ENCODE measurements at regions not wholly inside any gene's neighbourhood (a gene's known extent, or its start where the extent isn't known, plus 50 kb on each side); places are given as distances from the start of the nearest gene placed in this dataset.

DNA sequence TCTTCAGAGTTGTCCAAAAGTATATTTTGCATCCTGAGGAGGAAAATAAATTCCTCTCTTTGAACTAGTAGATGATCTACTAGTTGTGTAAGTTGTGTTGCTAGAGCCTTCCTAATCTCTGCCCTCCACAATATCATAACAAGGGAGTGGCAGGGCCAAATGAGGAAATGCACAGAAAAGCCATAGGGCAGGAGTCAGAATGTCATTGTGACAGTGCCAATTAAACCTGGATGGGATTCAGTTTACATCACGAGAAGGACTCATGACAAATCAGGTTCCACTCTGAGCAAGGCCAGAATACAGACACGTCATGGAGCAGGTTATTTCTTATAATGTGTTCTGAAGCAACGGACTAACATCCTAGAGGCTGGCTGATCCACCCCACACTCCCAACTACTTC is 483.2 kb downstream of the CNTN6 start:
- H4K20me1 ChIP-seq (ENCODE audit: control insufficient read depth, insufficient read depth, low read depth, low read length): no peaks in the 10 kb centered on the region
- H3K27ac ChIP-seq (ENCODE audit: low read depth, low read length): no peak overlapping the region
- H3F3A ChIP-seq (ENCODE audit: control insufficient read depth, insufficient read depth): no peaks in the 10 kb centered on the region
- H3K9me3 ChIP-seq (ENCODE audit: control insufficient read depth, insufficient read depth, low read length): no peaks in the 10 kb centered on the region
- H3K79me2 ChIP-seq (ENCODE audit: control insufficient read depth, low read length): no peaks in the 10 kb centered on the region
- no peaks in the 10 kb centered on the region for H3K36me3 ChIP-seq (ENCODE audit: control insufficient read depth, low read length)
- no peaks in the 10 kb centered on the region for H3K27me3 ChIP-seq (ENCODE audit: control insufficient read depth, low read length)
- no peak overlapping the region for H3K4me3 ChIP-seq (ENCODE audit: low read length)
- TF ChIP-seq EZH2phosphoT487 (IDR thresholded peaks at IDR 0.05; ENCODE audit: borderline replicate concordance, low read length): no peak
- TF ChIP-seq, protein P1, sequence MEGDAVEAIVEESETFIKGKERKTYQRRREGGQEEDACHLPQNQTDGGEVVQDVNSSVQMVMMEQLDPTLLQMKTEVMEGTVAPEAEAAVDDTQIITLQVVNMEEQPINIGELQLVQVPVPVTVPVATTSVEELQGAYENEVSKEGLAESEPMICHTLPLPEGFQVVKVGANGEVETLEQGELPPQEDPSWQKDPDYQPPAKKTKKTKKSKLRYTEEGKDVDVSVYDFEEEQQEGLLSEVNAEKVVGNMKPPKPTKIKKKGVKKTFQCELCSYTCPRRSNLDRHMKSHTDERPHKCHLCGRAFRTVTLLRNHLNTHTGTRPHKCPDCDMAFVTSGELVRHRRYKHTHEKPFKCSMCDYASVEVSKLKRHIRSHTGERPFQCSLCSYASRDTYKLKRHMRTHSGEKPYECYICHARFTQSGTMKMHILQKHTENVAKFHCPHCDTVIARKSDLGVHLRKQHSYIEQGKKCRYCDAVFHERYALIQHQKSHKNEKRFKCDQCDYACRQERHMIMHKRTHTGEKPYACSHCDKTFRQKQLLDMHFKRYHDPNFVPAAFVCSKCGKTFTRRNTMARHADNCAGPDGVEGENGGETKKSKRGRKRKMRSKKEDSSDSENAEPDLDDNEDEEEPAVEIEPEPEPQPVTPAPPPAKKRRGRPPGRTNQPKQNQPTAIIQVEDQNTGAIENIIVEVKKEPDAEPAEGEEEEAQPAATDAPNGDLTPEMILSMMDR (IDR thresholded peaks at IDR 0.05; ENCODE audit: low read depth, low read length, poor library complexity, severe bottlenecking): no peak
- H3K4me1 ChIP-seq (ENCODE audit: control insufficient read depth, low read length): no peaks in the 10 kb centered on the region
- H3K9me2 ChIP-seq (replicated peaks; ENCODE audit: control insufficient read depth, low read length): no peaks in the 10 kb centered on the region
- no peak overlapping the region for H3K4me2 ChIP-seq (ENCODE audit: low read length)

DNA sequence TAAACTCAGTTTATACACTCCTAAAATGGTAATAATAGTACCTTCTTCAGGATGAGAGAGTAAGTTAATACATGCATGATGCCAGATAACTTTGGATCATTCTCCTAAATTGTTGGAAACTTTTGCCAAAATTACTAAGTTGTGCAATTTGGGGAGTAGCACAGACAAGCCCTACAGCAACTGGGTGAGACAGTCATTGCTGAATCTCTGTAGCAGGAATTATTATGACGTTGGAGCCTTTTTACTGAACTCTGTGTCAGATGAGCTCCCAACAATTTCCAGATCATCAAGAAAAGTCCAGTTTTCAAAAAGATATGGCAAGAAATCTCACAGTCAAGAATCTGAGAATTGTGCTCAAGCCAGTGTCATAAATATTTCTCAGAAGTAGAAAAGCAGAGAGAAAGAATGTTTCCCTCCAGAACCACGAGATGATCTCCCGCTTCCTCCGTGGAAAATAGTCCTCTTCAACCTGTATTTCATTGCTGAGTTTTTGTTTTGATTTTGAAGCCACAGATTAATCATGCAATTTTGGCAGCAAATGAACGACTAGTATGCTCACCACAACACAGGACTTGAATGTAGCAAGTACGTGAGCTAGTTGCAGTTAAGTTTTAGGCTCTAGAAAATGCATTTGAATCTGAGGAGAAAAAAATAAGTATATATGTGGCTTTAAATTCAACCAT is 485.4 kb downstream of the CNTN6 start:
- H3K4me3 ChIP-seq (ENCODE audit: low read length): no peak overlapping the region
- no peak overlapping the region for H3K4me2 ChIP-seq (ENCODE audit: low read length)
- H3K36me3 ChIP-seq (ENCODE audit: control insufficient read depth, low read length): no peaks in the 10 kb centered on the region
- no peaks in the 10 kb centered on the region for H3K27me3 ChIP-seq (ENCODE audit: control insufficient read depth, low read length)
- no peak overlapping the region for H3K27ac ChIP-seq (ENCODE audit: low read depth, low read length)
- no peaks in the 10 kb centered on the region for H3F3A ChIP-seq (ENCODE audit: control insufficient read depth, insufficient read depth)
- TF ChIP-seq, protein P1 (IDR thresholded peaks at IDR 0.05; ENCODE audit: low read depth, low read length, poor library complexity, severe bottlenecking): no peak
- TF ChIP-seq EZH2phosphoT487 (IDR thresholded peaks at IDR 0.05; ENCODE audit: borderline replicate concordance, low read length): no peak
- no peaks in the 10 kb centered on the region for H3K9me2 ChIP-seq (replicated peaks; ENCODE audit: control insufficient read depth, low read length)
- no peaks in the 10 kb centered on the region for H3K4me1 ChIP-seq (ENCODE audit: control insufficient read depth, low read length)
- H3K79me2 ChIP-seq (ENCODE audit: control insufficient read depth, low read length): no peaks in the 10 kb centered on the region
- H4K20me1 ChIP-seq (ENCODE audit: control insufficient read depth, insufficient read depth, low read depth, low read length): no peaks in the 10 kb centered on the region
- H3K9me3 ChIP-seq (ENCODE audit: control insufficient read depth, insufficient read depth, low read length): no peaks in the 10 kb centered on the region

DNA sequence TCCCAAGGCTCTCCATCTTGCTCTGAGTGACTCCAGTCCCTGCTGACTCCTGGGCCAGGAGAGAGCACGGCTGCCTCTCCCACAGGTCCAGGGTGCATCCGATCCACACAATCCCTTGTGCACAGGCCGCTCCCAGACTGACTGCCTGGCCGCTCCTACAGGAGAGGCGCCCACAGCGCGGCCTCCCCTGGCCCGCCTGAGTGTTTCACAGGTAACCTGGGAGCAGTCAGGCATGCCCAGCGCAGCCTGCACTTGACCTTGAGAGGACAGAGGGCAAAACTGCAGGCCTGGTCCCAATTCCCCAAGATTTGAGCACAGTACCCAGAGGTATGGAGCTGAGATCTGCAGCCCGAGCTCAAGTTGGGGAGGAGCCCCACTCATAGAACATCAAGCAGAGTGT is 490.2 kb downstream of the CNTN6 start:
- no peaks in the 10 kb centered on the region for H3K4me1 ChIP-seq (ENCODE audit: control insufficient read depth, low read length)
- no peaks in the 10 kb centered on the region for H3K9me2 ChIP-seq (replicated peaks; ENCODE audit: control insufficient read depth, low read length)
- no peak overlapping the region for H3K4me2 ChIP-seq (ENCODE audit: low read length)
- no peaks in the 10 kb centered on the region for H3K27me3 ChIP-seq (ENCODE audit: control insufficient read depth, low read length)
- H4K20me1 ChIP-seq (ENCODE audit: control insufficient read depth, insufficient read depth, low read depth, low read length): no peaks in the 10 kb centered on the region
- TF ChIP-seq, protein P1 (IDR thresholded peaks at IDR 0.05; ENCODE audit: low read depth, low read length, poor library complexity, severe bottlenecking): no peak
- TF ChIP-seq EZH2phosphoT487 (IDR thresholded peaks at IDR 0.05; ENCODE audit: borderline replicate concordance, low read length): no peak
- no peaks in the 10 kb centered on the region for H3F3A ChIP-seq (ENCODE audit: control insufficient read depth, insufficient read depth)
- no peaks in the 10 kb centered on the region for H3K36me3 ChIP-seq (ENCODE audit: control insufficient read depth, low read length)
- H3K27ac ChIP-seq (ENCODE audit: low read depth, low read length): no peak overlapping the region
- no peak overlapping the region for H3K4me3 ChIP-seq (ENCODE audit: low read length)
- no peaks in the 10 kb centered on the region for H3K79me2 ChIP-seq (ENCODE audit: control insufficient read depth, low read length)
- no peaks in the 10 kb centered on the region for H3K9me3 ChIP-seq (ENCODE audit: control insufficient read depth, insufficient read depth, low read length)
